Duodenal mucosa (tissue), 2 donors: ENCODE measurements at regions not wholly inside any gene's neighbourhood (a gene's known extent, or its start where the extent isn't known, plus 50 kb on each side); places are given as distances from the start of the nearest gene placed in this dataset.
"Not testable (repeated sequence)": the region's sequence is repeated elsewhere in the genome, so short reads cannot be mapped to it uniquely, and the experiment has no call there.

ENCODE experiments used
- H3K27ac ChIP-seq: one replicate; pipeline ENCODE4 v1.7.0; 2013; ENCODE audit warnings: low read depth, low read length
- H3K27me3 ChIP-seq, 2 donors: one replicate each; pipeline ENCODE4 v1.7.0; 2013; ENCODE audit warnings: low read length in 2 of 2, control low read depth in 1 of 2; ENCODE audit not compliant: insufficient read depth in 2 of 2, control insufficient read depth in 1 of 2
- H3K36me3 ChIP-seq, 2 donors: one replicate each; pipeline ENCODE4 v1.7.0; 2013; ENCODE audit warnings: low read length in 2 of 2, control low read depth in 1 of 2; ENCODE audit not compliant: insufficient read depth in 2 of 2, control insufficient read depth in 1 of 2
- H3K4me1 ChIP-seq, 2 donors: one replicate each; pipeline ENCODE4 v1.7.0; 2013; ENCODE audit warnings: low read length in 2 of 2, control low read depth in 1 of 2; ENCODE audit not compliant: insufficient read depth in 2 of 2, control insufficient read depth in 1 of 2
- H3K4me3 ChIP-seq, 2 donors: one replicate each; pipeline ENCODE4 v1.7.0; 2013; ENCODE audit warnings: low read length in 2 of 2, low read depth in 1 of 2
- H3K9ac ChIP-seq, 2 donors: one replicate each; pipeline ENCODE4 v1.7.0; 2013; ENCODE audit warnings: low read length in 2 of 2, low read depth in 1 of 2
- H3K9me3 ChIP-seq, 2 donors: one replicate each; pipeline ENCODE4 v1.7.0; 2013; ENCODE audit warnings: low read length in 2 of 2, control low read depth in 1 of 2; ENCODE audit not compliant: control insufficient read depth in 1 of 2

GRCh38 chr1:191453487-191453886 is 704.8 kb upstream of the RGS18 start:
- Histone ChIP-seq H3K9ac (no peak overlapping the region), H3K4me1 (no peaks in the 10 kb centered on the region), H3K4me3 (no peak overlapping the region), H3K27me3 (no peaks in the 10 kb centered on the region), H3K36me3 (no peaks in the 10 kb centered on the region), H3K9me3 (no peaks in the 10 kb centered on the region), H3K27ac (no peak overlapping the region)

GRCh38 chr1:191457889-191458288 is 700.4 kb upstream of the RGS18 start:
- Histone ChIP-seq H3K9me3 (no peaks in the 10 kb centered on the region), H3K27me3 (no peaks in the 10 kb centered on the region), H3K27ac (no peak overlapping the region), H3K36me3 (no peaks in the 10 kb centered on the region), H3K4me1 (no peaks in the 10 kb centered on the region), H3K9ac (no peak overlapping the region), H3K4me3 (no peak overlapping the region)

DNA sequence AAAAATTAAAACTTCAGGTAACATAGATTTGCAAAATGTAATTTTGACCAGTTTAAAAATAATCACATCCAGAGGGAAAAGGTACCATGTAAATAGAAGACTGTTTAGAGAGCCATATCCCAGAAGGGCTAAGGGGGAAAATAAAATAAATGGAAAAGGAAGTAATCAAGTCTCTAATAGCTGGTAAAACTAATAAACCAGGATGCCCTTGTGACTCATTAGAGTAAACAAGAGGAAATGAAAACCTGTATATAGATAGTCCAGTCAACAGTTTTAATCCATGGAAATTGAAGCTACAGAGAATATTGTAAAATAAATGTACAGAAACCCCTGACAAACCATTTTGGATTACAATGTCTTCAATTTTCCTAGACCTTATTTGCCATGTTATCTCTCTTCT is 698.0 kb upstream of the RGS18 start:
- Histone ChIP-seq H3K4me3 (no peak overlapping the region), H3K9ac (no peak overlapping the region), H3K27ac (no peak overlapping the region), H3K4me1 (no peaks in the 10 kb centered on the region), H3K36me3 (no peaks in the 10 kb centered on the region), H3K9me3 (no peaks in the 10 kb centered on the region), H3K27me3 (no peaks in the 10 kb centered on the region)

DNA sequence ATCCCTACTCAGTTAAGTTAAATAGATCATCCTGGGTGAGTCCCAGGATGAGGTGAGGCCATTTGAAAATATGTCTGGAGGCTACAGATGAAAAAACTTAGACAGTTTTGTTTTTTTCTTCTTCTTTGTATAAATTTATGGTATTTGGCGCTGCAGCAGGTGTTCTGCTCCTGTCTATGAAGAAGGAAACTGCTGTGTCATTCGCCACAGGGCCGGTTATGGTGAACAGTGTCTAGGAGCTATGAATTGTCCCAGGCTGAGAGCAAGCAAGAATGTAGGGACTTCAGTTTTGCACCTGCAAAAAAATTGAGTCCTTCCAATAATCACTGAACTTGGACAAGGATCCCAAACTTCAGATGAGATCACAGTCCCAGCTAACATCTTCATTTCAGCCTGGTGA is 674.3 kb upstream of the RGS18 start:
- Histone ChIP-seq H3K4me3 (no peak overlapping the region), H3K27ac (no peak overlapping the region)

DNA sequence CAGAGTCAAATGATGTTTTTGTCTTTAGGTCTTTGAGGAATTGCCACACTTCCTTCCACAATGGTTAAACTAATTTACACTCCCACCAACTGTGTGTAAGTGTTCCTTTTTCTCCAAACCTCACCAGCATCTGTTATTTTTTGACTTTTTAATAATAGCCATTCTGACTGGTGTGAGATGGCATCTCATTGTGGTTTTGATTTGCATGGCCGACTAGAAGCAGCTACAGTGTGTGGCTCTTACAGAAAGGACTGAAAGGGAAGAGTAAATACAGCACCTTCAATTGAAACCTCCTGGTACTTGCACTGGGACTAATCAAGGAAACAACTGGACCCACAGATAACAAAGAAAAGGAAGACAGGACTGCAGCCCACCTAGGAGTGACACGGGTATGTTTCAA is 668.0 kb upstream of the RGS18 start:
- no peaks in the 10 kb centered on the region for H3K27me3 ChIP-seq
- H3K9ac ChIP-seq, result no peak overlapping the region
- no peaks in the 10 kb centered on the region for H3K9me3 ChIP-seq
- no peaks in the 10 kb centered on the region for H3K36me3 ChIP-seq
- H3K27ac ChIP-seq, result no peak overlapping the region
- H3K4me1 ChIP-seq, result no peaks in the 10 kb centered on the region
- H3K4me3 ChIP-seq, result no peak overlapping the region

More for the DNA sequence above, 674.3 kb upstream of the RGS18 start:
- no peaks in the 10 kb centered on the region for H3K9me3 ChIP-seq
- no peaks in the 10 kb centered on the region for H3K4me1 ChIP-seq
- no peaks in the 10 kb centered on the region for H3K27me3 ChIP-seq
- H3K36me3 ChIP-seq, result no peaks in the 10 kb centered on the region
- H3K9ac ChIP-seq, result no peak overlapping the region

DNA sequence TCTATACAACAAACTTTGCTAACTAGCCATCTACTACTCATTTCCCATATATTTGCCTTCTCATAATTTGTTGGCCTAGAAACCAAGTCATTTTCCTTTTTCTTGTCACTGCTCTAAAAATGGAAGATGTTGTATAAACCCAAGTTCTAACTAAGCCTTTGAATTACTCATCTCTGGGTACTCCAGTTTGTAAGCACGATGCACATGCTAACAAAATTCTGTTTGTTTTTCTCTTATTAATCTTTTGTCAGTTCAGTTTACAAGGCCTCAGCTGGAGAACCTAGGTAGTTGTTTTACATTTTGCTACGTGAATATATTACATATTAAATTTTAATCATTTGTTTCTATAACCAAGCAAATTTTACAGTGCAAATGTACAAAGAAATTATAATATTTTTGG is 663.2 kb upstream of the RGS18 start:
- Histone ChIP-seq H3K9me3 (no peaks in the 10 kb centered on the region), H3K4me1 (no peaks in the 10 kb centered on the region), H3K27ac (no peak overlapping the region), H3K9ac (no peak overlapping the region), H3K27me3 (no peaks in the 10 kb centered on the region), H3K4me3 (no peak overlapping the region), H3K36me3 (no peaks in the 10 kb centered on the region)

DNA sequence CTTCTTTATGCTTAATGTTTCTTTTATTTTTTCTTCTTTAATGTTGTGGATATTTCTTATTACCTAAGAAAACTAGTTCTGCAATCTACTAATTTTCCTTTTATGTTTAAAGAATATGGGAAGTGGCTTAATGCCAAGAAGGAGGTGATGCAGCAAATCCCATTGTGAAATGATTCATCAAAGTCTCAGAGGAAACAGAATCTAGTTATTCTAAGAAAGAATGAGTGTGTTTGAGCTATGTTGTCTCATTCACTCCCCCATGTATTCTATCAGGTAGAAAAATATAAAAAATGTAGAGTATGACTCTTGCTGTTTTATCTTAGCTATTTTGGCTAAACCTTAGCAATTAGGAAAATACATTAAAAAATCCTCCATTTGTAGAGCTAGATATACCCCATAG is 659.9 kb upstream of the RGS18 start:
- Histone ChIP-seq H3K9me3 (no peaks in the 10 kb centered on the region), H3K4me1 (no peaks in the 10 kb centered on the region), H3K9ac (no peak overlapping the region), H3K27me3 (no peaks in the 10 kb centered on the region), H3K4me3 (no peak overlapping the region), H3K36me3 (no peaks in the 10 kb centered on the region), H3K27ac (no peak overlapping the region)

- H3K4me1 ChIP-seq, result no peaks in the 10 kb centered on the region
- no peaks in the 10 kb centered on the region for H3K27me3 ChIP-seq
- H3K9ac ChIP-seq, result no peak overlapping the region
- no peak overlapping the region for H3K4me3 ChIP-seq
- H3K27ac ChIP-seq, result no peak overlapping the region
- H3K9me3 ChIP-seq, result no peaks in the 10 kb centered on the region
- no peaks in the 10 kb centered on the region for H3K36me3 ChIP-seq
These were observed 659.4 kb upstream of the RGS18 start for GRCh38 chr1:191498825-191499224.

DNA sequence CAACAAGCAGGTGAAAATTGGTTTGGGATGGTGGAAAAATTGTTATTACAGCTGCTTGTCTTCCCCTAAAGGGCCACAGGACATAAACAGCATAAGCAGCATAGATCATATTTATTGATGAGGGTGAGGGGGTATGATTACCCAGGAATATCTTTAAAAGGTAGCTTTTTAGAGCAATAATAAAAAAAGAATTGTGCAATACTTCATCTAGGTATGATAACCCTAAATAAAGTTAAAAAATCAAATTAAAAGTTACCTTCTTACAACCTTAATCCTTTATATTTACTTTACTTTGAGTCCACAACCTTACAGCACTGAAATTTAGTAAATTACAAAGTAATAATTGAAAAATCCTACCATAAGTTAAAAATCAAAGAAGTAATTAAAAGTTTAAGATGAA is 653.3 kb upstream of the RGS18 start:
- no peak overlapping the region for H3K27ac ChIP-seq
- H3K27me3 ChIP-seq, result no peaks in the 10 kb centered on the region
- no peaks in the 10 kb centered on the region for H3K9me3 ChIP-seq
- H3K9ac ChIP-seq, result no peak overlapping the region
- H3K4me1 ChIP-seq, result no peaks in the 10 kb centered on the region
- no peaks in the 10 kb centered on the region for H3K36me3 ChIP-seq
- H3K4me3 ChIP-seq, result no peak overlapping the region

DNA sequence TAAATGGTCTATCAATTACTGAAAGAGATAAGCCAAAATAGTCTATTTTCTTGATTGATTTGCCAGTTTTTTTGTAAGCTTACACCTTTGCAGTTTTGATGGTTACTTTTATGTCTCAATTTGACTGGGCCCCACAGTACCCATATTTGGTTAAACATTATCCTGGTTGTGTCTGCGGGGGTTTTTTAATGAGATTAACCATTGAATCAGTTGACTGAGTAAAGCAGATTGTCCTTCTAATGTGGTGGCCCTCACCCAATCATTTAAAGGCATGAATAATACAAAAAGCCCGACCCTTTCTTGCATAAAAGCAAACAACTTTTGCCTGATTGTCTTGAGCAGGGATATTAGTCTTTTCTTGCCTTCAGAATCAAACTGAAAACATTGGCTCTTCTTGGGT is 650.0 kb upstream of the RGS18 start:
- Histone ChIP-seq H3K36me3 (no peaks in the 10 kb centered on the region), H3K4me3 (no peak overlapping the region), H3K27ac (no peak overlapping the region), H3K4me1 (no peaks in the 10 kb centered on the region), H3K9me3 (peaks cover 0 to 4% of the 10 kb centered on the region in 2 donors), H3K27me3 (no peaks in the 10 kb centered on the region), H3K9ac (no peak overlapping the region)

GRCh38 chr1:191511480-191511879 is 646.8 kb upstream of the RGS18 start:
- not testable (repeated sequence) for H3K36me3 ChIP-seq, H3K4me1 ChIP-seq, H3K9me3 ChIP-seq, H3K27me3 ChIP-seq, H3K4me3 ChIP-seq, H3K9ac ChIP-seq, H3K27ac ChIP-seq
